GM19372 (cell line): ENCODE measurements at regions not wholly inside any gene's neighbourhood (a gene's known extent, or its start where the extent isn't known, plus 50 kb on each side); places are given as distances from the start of the nearest gene placed in this dataset.

Source experiments
- ATAC-seq: cut with Tn5 transposase; IDR thresholded peaks from one replicate; pipeline ENCODE4 v1.9.1; 2021; ENCODE audit warnings: mild to moderate bottlenecking, low read depth, moderate library complexity; ENCODE audit not compliant: unreplicated experiment

DNA sequence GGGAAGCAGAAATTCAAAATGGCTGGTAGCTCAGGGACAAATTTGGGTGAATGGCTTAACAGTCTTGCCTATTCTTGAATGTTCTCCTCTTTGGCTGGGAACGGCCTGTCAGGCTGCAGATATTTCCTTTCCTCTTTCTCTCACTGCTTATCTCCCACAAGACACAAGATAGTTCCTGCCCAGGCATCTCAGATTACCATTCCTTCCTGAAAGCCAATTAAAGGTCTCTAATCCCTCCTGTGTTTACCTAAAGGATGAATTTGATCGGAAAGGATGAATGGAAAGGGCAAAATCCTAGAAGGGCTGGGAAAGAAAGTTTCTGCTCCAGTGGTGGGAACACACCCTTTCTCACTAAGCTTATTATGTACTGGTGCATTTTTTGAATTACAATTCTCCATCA lies 95.9 kb upstream of the JAG1 start:
- no peak for ATAC-seq

DNA sequence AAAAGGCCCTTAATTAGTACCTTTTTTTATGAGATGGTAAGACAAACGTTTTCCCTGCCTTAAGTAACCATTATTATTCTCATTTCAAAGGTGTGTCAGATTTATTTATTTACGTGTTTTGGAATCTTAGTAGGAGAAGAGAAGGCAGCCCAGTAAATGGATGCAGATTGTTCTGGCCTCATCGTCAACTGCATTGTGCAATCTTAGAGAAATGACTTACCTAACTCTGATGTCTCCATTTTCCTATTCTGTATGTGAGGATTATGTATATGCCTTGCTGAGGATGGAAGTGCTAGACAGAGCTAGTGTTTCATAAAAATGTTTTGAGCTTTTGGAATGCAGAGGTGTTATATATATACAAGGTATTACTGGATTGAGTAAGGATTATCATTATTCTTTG lies 97.0 kb upstream of the JAG1 start:
- ATAC-seq = no peak

DNA sequence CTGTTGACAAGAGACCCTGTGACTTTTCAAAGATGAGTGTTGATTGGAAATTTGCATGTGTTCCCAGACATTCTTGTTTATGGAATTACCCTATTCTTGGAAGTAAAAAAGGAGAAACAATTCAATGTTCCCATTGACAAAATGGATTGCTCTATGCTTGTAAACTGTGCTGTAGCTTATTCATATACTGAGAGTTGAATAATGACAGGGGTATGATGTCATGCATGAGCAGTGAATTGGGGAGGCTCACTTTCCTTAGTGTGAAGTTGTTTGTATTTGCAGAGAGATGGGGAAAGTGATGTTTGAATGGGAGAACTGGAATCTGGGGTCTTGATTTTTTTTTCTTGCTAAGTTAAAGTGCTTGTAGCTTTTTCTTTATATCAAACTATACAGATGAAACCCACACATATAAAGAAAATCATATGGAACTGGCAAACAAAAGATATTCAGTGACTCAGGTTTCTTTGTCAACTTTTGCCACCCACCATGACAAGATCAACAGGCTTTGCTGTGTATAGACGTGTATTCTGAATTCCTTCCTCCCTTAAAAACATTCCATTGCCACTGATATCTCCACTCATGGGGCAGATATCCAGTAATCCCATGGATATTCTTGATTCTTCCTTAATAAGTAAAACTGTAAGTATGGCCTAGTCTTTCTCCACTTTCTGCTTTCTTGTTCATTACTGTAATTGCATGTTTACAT lies 97.8 kb upstream of the JAG1 start:
- ATAC-seq = no peak

DNA sequence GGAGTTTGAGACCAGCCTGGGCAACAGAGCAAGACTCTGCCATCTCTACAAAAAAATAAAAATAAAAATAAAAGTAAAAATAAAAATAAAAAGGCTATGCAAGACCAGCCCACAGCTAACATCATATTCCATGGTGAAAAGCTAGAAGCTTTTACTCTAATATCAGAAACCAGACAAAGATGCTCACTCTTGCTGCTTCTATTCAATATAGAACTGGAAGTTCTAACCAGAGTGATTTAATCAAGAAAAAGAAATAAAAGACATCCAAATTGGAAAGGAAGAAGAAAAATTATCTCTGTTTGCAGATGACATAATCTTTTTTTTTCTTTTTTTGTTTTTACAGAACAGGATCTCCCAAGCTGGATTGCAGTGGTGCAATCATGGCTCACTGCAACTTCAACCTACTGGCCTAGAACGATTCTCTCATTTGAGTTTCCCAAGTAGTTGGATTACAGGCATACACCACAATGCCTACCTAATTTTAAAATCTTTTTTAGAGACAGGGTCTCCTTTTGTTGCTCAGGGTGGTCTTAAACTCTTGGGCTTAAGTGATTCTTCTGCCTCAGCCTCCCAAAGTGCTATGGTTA lies 100.7 kb upstream of the JAG1 start:
- ATAC-seq = no peak

DNA sequence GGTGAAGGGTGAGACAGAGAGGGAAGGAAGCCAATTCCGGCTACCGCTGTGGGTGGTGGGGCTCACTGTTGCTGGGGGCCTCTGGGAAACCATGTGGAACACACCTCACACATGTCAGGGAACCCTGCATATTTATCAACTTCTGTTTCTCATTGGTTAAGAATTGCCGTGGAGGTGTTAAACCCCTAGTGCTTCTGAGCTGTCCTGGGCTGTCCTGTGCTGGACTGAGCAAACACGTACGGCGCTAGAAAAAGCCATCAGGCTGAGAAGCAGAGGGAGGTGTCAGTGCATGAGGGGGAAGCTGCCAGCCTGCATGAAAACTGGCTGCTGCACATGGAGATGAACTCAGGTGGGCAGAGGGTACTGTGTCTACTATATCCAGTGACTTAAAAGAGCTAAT lies 103.9 kb upstream of the JAG1 start:
- ATAC-seq = no peak

DNA sequence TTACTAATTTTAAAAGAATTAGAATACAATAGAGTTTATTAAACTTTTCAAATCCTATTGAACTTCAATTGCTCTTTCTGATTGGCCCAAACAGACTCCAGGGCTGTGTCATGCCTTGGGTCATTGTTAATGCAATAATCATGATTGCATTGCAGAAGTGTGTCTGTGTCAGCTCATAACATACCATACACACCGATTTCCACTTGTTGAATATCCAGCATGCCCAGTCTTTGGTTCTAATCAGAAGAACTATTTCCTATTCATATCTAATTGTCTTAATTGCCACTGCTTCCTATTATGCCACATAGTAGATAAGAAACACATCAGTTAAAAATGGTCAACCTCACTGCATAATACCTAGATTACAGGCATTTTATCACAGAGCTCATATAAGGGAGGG lies 106.1 kb upstream of the JAG1 start:
- no peak for ATAC-seq

DNA sequence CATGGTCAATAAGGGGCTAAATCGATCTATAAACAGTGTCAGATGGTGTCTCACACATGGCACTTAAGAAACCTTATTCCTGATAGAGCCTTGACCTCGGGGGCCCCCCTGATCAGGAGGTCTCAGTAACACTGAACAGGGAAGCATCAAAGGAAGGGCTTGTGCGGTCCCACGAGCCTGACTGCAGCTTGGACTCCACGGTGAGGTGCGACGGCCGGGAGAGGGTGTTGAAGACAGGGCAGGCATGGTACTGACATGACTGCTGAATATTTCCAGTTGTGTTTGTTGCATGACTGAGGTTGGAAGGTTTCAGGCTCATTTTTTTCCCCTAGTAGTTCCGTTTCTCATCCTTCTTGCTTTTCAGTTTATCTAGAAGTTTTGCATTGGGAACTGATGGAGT lies 107.1 kb upstream of the JAG1 start:
- ATAC-seq = no peak

DNA sequence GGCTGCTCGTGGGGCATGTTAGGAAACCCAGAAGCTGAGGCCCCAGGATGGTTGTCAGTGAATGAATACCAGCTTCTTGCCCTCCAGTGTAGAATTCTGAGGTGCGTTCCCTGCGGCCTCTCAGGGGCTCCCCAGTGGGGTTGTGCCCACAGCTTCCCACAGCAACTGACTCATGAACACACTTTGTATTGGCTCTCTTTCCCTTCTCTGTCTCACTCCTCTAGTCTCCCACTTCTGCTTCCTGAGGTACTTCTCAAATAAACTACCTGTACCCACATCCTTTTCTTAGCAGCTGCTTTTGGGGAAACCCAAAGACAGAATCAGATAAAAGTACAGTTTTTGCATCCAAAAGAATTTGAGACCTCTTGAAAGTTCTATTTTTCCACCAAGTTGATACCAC lies 107.7 kb upstream of the JAG1 start:
- ATAC-seq = no peak

DNA sequence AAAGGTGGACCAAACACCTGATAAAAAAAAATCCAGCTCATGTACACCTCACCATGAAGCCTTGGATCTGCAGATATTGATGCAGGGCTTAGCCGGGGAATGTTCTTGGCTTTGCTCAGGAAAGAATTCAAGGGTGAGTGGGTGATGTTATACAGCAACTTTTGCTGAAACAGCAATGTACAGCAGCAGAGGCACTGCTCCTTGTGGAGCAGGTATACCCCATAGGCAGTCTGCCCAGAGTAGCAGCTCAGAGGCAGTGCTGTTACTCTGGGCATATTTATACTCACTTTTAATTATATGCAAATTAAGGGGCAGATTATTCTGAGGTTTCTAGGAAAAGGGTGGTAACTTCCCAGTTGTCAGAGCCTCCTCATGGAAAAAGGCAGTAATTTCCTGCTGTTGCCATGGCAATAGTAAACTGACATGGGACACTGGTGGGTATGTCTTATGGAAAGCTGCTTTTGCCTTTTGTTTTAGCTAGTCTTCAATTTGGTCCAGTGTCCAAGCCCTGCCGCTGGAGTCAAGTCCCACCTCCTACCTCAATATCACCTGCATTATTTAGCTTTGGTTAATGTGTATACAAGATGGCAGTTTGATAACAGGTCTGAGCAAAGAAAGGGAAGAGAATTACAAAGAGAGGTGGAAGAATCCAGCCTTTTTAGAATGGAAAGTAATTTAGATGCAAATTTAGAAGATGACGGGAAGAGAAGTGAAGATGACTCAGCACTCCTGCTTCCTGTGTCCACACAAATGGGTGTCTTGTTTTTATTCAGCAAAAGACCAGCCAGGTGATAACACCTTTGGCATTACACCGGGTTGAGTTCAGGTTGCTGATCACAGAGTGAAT lies 110.1 kb upstream of the JAG1 start:
- no peak for ATAC-seq

DNA sequence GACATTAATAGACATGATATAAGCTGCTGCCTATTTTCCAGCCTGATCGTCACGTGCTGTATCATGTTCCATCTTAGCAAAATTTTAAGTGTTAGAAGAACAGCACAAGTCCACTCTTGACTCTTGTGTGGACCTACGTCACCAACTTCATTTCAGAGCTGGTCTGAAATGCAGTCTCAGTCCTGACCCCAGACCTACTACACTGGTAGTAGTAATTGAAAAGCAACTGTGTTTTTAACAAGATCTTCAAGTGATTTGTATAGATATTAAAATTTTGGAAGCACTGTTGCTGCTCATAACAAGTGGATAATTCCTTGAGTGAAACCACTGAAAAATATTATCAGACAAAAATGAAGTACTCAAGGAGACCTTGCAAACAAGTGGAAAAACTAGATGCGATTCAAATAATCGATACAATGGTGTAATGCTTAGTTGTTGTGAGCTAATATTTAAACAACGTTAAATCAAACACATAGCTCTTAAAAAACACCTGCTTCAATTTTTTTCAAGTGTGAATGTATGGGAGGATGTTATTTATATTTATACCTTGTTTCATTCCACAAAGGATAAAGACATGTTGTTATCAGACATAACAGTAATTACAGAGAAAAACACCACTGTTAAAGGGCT lies 110.9 kb upstream of the JAG1 start:
- no peak for ATAC-seq

DNA sequence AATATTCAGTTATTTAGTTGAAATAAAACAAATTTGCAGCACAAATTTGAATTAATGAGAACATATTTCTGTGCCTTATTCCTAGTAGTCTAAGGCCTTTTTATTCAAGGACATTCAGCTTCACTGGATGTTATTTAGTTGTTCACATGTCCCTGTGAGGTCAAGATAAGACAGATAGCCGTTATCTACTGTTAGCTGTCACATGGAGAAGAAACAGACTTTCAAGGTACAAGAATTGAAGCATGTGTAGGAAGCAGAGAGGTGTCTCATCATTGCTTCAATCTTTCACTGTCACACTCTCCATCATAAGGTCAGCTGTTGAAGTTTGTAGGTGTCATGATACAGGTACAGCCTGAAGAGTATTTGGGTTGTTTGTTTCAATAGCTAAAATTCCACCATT lies 112.9 kb upstream of the JAG1 start:
- no peak for ATAC-seq

DNA sequence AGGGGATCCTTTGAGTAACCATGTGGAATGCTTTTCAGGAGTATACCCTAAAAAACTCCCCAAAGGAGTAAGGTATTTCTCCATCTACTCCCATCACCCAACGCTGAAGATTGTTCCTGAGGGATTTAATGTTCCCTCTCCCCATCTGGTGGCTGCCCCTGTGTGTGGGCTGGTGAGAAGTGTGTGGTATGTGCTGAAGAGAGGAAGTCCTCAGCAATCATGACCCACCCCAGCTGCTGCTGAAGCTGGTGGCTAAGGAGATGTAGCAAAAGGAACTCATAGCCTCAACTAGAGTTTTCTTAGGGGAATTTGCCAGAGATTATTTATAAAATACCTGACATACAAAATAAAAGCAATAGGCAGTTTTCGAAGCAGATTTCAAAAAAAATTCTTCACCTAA lies 114.3 kb upstream of the JAG1 start:
- ATAC-seq = no peak

DNA sequence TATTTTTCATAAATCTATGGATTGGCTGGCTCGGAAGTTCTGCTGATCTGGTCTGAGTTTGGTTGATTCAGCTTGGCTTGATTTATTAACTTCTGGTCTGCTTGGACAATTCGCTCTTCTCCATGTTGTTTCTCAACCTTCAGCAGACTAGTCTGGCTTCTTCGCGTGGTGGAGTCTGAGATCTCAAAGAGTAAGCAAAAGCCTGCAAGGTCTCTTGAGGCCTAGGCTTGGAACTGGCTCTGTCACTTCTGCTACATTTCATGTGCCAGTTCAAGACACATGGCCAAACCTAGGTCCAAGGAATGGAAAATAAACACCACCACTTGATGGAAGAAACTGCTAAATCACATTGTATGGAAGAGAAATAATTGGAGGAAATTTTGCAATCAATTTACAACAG lies 115.1 kb upstream of the JAG1 start:
- ATAC-seq = no peak

DNA sequence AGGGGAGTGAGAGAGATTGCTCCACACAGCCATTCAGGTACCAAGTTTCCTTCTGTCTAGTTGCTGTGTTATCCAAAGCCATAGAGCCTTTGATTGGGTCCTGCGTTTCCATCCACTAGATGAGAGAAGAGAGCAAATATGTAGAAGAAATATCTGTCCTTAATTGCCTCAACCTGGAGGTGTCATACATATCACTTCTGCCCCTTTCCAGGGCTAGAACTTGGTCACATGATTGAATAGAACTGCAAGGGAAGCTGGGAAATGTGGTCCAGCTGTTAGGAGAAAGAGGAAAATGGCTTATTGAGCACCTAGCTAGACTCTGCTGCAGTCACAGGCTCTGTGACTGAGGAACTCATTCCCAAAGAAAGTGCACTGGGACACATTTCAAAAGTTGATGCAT lies 115.6 kb upstream of the JAG1 start:
- ATAC-seq = no peak

DNA sequence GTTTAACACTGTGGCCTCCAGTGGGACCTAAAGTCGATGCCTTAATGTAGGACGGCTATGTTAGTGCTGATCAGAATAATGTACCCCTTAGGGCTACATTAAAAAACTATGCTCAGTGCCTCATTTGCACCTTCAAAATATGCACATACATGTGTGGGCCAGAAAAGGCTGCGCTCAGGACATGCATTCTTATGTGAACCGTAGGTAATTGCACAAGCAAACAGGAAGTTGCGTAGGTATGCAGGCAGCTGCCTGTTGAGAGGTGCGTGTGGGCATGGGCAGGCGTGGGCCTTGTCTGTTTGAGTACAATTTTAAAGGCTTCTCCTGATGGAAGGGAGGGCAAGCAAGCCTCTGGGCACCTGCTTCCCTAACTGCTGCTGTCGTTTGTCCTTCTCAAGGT lies 116.2 kb upstream of the JAG1 start:
- no peak for ATAC-seq

DNA sequence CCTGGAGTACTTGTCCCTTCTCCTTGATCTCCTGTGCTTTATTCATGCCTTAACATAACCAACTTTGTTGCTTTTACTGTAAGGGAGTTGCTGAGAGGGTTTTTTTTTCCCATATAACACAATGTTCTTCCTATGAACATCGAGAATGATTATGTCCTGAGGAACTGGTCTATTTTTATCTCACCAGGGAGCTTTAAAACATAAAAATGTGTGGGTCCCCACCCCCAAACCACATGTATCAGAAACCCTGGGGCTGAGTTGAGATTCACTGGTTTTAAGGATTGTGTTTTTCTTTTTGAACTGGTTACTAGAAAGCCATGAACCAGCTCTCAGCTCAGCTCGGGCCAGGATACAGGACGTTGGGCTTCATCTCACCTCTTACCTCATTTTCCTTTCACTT lies 118.5 kb upstream of the JAG1 start:
- ATAC-seq = no peak

DNA sequence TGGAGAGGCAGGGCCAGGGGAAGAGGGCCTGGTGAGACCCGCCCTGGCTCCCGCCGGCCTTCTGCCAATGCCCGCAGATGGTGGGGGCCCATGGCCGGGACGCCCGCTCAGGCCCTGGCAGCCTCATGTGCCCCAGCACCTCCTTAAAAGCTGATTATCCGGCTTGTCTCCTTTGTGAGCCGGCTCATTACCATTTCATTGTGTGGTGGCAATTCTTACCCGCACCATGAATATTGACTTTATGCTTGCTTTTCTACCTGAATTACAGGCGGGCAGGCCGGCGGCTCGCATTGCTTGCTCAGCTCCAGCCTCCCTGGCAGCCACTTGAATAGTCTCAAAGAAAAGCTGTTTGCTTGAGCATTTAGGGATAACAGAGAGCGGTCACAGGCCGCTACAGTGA lies 120.0 kb upstream of the JAG1 start:
- ATAC-seq = no peak

DNA sequence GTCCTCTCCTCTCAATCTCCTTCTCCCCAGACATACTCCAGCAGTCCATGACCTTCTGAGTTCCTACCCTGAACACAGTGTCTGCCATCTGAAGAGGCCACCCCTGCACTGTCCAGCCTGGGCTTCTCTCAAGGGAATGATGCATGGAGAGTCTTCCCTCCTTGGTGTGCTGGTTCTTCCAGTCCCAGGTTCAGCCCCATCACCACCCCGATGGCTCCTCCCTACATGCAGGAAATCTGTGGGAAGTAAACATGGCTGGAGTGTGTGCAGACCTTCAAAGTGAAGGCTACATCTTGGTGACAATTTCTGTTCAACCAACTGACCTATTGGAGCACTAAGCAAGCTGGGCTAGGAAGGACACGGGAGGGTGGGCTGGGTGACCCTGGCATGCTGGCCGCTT lies 121.0 kb upstream of the JAG1 start:
- ATAC-seq = no peak

DNA sequence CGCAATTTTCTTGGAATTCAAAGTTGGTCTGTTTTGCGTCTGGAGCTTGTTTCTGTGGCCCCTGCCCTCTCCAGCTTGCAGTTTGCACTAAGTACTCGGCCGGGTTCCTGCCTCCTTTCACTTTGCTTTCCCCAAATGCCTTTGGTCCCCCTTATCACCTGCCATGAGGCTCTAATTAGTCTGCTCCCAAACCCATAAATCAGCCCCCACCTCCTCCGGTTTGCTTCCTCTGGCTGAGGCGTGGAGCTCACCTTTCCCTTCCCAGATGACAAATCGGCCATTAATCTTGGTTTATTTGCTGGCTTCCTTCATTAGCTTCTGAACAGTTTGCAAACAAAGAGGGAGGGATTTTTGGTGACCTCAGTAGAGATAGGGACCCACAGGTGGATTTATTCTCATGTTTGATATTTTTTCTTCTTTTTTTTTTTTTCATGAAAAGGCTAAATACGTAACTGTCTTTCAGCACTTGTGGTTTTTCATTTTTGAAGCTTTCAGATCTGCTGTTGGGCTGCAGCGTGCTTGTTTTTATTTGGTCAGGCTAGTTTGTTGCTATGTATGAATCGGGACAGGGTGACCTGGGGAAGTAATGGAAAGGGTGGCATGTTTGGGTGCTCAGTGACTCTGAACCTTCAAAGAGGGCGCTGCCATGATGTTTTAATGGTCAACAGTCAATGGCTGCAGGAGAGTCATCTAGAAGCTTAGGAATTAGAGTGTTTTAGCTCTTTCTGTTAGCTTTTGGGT lies 121.7 kb upstream of the JAG1 start:
- ATAC-seq = no peak

DNA sequence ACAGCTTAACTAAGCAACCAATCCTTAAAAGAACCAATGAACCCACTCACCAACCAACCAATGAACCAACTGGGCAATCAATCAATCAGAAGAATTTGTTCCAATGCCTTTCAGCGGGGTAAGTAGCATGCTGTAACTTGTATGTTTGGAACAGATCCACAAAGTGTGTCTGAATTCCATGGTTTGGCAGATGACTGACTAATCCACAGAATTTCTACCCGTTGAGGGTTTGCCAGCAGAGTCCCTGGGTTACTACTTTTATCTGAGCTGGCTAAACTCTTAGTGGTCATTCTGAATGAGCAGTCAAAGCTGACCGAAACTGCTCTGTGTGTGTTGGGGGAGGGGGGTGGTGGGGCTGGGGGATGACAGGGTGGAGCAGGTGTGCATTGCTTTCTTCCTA lies 125.0 kb upstream of the JAG1 start:
- no peak for ATAC-seq

DNA sequence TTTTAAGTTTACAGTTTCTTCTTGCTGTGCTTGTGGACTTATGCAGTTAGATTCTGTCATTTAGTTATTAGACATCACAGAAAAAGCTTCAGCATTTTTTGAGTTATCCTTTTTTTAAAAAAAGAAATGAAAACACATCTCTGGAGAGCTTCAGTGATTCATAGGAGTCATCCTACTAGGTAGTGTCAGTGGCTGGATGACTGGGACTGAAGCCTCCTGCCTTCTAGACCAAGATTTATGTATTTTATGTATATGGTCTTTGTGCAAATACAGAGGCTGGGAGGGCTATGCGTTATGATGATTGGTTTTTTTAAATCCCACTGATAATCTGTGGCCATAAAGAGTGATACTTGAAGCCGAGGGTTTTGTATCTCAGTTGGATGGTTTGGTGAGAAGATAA lies 125.9 kb upstream of the JAG1 start:
- no peak for ATAC-seq
